HL-60 (cell line): ENCODE measurements at regions not wholly inside any gene's neighbourhood (a gene's known extent, or its start where the extent isn't known, plus 50 kb on each side); places are given as distances from the start of the nearest gene placed in this dataset.

Experiments used
- DNase-seq, 2 experiments: peaks; one replicate each; pipeline ENCODE4 v3.0.0-alpha.2; 2010 to 2020; ENCODE audit warnings: low read depth in 1 of 2, low spot score in 1 of 2
- H3K27ac ChIP-seq: fragments of 250-450 bp; sonication (Bioruptor Pico); replicated peaks from 2 replicates; pipeline ENCODE4 v1.5.1; 2020; ENCODE audit warnings: mild to moderate bottlenecking, moderate library complexity
- H3K27me3 ChIP-seq: fragments of 250-450 bp; sonication (Bioruptor Pico); 2 replicates; pipeline ENCODE4 v1.5.1; 2021; ENCODE audit warnings: mild to moderate bottlenecking, moderate library complexity; ENCODE audit not compliant: insufficient read depth, poor library complexity, severe bottlenecking
- H3K4me3 ChIP-seq: replicated peaks from 2 replicates; pipeline ENCODE4 v1.5.1; 2011; ENCODE audit warnings: mild to moderate bottlenecking, control low read depth, low read length; ENCODE audit not compliant: insufficient read depth
- GABPA ChIP-seq: IDR thresholded peaks from 2 replicates; pipeline ENCODE4 v1.6.1; 2012; ENCODE audit warnings: low read depth
- POLR2AphosphoS5 ChIP-seq: IDR thresholded peaks from 2 replicates; pipeline ENCODE4 v1.6.1; 2012; ENCODE audit warnings: low read depth
- SPI1 ChIP-seq: IDR thresholded peaks from 2 replicates; pipeline ENCODE4 v1.6.1; 2012; ENCODE audit warnings: low read depth, mild to moderate bottlenecking, borderline replicate concordance
- TF ChIP-seq, protein P1 (sequence below): IDR thresholded peaks from one replicate; pipeline ENCODE4 v1.5.1; 2011; ENCODE audit warnings: low read length, control low read depth, inconsistent platforms; ENCODE audit not compliant: insufficient read depth
- TF ChIP-seq, protein P2 (sequence below): IDR thresholded peaks from 2 replicates; pipeline ENCODE4 v1.6.1; 2012; ENCODE audit warnings: low read depth; ENCODE audit not compliant: insufficient replicate concordance

DNA sequence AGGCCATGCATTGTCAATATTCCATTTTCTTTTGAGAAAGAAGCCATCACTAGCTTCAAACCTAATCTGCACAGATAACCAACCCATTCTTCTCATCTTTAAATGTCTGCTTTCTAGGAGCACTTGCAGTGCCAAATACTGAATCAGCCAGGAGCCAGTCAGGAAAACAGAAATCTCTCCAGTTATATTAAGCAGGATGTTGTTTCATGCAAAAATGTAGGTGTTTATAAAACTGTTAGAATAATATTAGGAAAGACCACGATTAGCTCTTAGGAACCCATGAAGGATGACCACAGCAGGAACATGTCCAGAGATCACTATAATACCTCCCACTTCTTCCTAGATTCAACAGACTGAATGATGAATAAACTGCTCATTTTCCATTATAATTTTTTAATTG lies 86.0 kb downstream of the TTC32 start:
- no peaks in the 10 kb centered on the region for H3K27me3 ChIP-seq
- TF ChIP-seq, protein P1, sequence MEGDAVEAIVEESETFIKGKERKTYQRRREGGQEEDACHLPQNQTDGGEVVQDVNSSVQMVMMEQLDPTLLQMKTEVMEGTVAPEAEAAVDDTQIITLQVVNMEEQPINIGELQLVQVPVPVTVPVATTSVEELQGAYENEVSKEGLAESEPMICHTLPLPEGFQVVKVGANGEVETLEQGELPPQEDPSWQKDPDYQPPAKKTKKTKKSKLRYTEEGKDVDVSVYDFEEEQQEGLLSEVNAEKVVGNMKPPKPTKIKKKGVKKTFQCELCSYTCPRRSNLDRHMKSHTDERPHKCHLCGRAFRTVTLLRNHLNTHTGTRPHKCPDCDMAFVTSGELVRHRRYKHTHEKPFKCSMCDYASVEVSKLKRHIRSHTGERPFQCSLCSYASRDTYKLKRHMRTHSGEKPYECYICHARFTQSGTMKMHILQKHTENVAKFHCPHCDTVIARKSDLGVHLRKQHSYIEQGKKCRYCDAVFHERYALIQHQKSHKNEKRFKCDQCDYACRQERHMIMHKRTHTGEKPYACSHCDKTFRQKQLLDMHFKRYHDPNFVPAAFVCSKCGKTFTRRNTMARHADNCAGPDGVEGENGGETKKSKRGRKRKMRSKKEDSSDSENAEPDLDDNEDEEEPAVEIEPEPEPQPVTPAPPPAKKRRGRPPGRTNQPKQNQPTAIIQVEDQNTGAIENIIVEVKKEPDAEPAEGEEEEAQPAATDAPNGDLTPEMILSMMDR, result no peak
- TF ChIP-seq POLR2AphosphoS5 (no peak), SPI1 (no peak), GABPA (no peak)
- TF ChIP-seq, protein P2, sequence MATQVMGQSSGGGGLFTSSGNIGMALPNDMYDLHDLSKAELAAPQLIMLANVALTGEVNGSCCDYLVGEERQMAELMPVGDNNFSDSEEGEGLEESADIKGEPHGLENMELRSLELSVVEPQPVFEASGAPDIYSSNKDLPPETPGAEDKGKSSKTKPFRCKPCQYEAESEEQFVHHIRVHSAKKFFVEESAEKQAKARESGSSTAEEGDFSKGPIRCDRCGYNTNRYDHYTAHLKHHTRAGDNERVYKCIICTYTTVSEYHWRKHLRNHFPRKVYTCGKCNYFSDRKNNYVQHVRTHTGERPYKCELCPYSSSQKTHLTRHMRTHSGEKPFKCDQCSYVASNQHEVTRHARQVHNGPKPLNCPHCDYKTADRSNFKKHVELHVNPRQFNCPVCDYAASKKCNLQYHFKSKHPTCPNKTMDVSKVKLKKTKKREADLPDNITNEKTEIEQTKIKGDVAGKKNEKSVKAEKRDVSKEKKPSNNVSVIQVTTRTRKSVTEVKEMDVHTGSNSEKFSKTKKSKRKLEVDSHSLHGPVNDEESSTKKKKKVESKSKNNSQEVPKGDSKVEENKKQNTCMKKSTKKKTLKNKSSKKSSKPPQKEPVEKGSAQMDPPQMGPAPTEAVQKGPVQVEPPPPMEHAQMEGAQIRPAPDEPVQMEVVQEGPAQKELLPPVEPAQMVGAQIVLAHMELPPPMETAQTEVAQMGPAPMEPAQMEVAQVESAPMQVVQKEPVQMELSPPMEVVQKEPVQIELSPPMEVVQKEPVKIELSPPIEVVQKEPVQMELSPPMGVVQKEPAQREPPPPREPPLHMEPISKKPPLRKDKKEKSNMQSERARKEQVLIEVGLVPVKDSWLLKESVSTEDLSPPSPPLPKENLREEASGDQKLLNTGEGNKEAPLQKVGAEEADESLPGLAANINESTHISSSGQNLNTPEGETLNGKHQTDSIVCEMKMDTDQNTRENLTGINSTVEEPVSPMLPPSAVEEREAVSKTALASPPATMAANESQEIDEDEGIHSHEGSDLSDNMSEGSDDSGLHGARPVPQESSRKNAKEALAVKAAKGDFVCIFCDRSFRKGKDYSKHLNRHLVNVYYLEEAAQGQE, result no peak
- DNase-seq, result no peak
- no peak overlapping the region for H3K4me3 ChIP-seq
- no peak overlapping the region for H3K27ac ChIP-seq

DNA sequence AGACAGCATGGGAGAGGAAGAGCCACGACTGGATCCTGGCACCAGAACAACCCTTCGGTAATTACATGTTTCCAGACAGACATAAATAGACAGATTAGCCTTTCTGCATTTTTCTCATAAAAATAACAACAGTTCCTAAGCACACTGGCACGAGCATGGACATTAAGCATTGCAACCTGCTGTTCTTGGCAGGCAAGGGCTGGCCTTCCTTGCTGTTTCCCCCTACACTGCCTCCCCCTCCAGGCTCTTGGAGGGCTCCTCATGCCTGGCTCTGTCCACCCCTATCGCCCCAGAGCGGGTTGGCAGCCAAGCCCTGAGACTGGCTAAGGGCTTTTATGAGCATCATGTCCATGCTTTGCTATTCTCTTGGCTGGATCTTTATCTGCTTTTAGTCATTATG lies 89.6 kb downstream of the TTC32 start:
- no peak for DNase-seq
- TF ChIP-seq, protein P1, result no peak
- TF ChIP-seq POLR2AphosphoS5 (no peak), GABPA (no peak)
- TF ChIP-seq, protein P2, result no peak

DNA sequence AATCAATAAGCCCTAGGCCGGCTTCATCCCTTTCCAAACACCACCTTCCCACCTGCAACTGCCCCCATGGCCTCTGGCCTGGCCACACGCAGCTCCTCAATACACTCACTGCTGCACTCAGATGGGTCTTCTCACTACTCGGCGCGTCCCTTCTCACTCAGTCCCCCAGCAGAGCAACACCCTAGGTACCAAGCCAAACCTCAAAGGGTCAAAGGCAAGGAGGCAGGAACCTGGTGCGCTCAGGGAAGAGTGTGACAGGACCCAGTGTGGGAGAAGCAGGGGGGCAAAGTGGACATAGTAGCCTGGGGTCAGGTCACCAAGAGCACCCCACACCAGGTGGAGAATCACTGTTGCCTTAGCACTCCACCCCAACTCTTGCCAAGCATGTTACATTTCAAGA lies 90.6 kb downstream of the TTC32 start:
- DNase-seq, result no peak
- Histone ChIP-seq H3K4me3 (no peak overlapping the region), H3K27me3 (no peaks in the 10 kb centered on the region), H3K27ac (no peak overlapping the region)
- TF ChIP-seq GABPA (no peak), POLR2AphosphoS5 (no peak), SPI1 (no peak)

More for the DNA sequence above, 89.6 kb downstream of the TTC32 start:
- Histone ChIP-seq H3K27me3 (no peaks in the 10 kb centered on the region), H3K27ac (no peak overlapping the region), H3K4me3 (no peak overlapping the region)

DNA sequence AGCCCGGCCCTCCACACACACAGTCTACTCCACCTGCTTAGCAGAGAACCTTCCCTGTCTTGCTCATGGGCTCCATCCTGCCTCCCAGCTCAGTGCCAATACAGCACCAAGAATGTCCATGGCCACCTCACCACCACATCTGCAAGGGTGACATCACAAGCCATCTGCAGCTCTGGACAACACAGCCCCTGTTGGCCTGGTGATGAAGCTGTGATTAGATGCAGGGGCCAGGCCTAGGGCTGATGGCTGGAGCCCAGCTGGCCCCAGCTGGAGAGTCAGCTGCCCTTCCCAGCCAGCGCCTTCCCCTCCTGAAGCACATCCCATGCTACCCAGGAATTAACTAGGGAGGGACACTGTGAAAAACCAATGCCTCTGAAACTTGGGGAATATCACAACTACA lies 91.1 kb downstream of the TTC32 start:
- H3K27me3 ChIP-seq, result no peaks in the 10 kb centered on the region
- no peak for TF ChIP-seq POLR2AphosphoS5
- TF ChIP-seq GABPA, result no peak
- TF ChIP-seq SPI1, result no peak
- TF ChIP-seq, protein P1, result no peak
- no peak for DNase-seq

More for the DNA sequence above, 91.1 kb downstream of the TTC32 start:
- Histone ChIP-seq H3K27ac (no peak overlapping the region), H3K4me3 (no peak overlapping the region)
